ENCODE measurements at regions not wholly inside any gene's neighbourhood (a gene's known extent, or its start where the extent isn't known, plus 50 kb on each side); places are given as distances from the start of the nearest gene placed in this dataset.
A peak's percentile ranks its signal among the peaks of the same experiment; 100 is the strongest.

DNA sequence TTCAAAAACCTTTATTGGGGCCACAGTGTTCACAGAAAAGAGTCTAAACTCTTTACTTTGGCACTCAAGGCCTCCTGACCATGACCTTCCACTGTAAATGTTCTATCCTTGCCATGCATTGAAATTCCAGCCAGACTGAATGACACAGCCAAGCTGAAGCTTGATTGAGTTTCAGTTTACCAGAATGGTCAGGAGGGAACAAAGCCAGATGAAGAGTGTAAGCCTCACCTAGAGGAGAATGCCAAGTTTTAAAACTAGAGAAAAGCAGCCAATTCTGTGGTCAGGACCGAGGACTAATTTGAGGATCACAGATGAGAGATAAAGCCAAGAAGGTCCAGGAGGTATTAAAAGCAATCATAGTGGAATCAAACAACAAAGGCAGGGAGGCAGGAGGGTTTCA is 215.3 kb downstream of the KCNA4 start:
- DNase-seq: no peak
- intact Hi-C loops (cut with micrococcal nuclease): no loop called here
- no peak for ATAC-seq

- DNase-seq (no peak), ATAC-seq (peak; percentile 89)
- intact Hi-C loops (cut with micrococcal nuclease): no loop called here
These were observed 230.7 kb downstream of the KCNA4 start for GRCh38 chr11:29786092-29786491.

DNA sequence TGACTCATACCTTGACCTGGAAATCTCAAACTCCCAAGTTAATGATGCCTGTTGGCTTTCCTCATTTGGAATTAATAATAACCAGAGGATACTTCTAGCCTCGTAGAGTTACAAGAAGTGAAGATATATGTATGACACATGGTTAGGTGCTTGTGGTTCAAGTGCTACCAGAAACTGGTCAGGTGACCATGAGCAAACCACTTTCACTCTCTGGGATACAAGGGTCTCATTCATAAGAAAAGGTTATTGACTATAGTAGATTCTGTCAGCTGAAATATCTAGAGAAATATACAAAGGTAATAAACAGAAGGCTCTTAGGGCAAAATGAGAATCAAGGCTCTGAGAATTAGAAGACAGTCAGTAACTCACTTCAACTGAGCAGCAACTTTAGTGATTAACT is 233.3 kb downstream of the KCNA4 start:
- no peak for ATAC-seq
- intact Hi-C loops (cut with micrococcal nuclease): no loop called here
- DNase-seq: no peak

DNA sequence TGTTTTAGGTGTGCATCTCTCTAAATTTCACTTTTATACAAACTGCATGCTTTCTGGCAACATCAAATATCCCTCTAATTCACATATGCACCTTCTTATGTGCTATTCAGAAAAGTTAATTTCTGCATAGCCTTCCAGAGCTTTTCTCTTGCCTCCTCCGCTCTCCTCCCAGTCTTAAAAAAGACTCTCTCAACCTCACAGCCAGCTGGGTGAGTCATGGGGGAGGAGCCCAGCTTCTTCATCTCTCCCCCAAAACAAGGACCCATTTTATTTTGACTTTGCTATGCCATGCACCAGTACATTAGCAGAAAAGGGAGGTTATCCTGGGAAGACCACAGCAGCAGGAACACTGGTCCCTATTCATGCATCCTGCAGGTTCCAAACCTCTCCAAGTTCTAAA is 234.4 kb downstream of the KCNA4 start:
- ATAC-seq (no peak), DNase-seq (no peak)
- intact Hi-C loops (cut with micrococcal nuclease): no loop called here

DNA sequence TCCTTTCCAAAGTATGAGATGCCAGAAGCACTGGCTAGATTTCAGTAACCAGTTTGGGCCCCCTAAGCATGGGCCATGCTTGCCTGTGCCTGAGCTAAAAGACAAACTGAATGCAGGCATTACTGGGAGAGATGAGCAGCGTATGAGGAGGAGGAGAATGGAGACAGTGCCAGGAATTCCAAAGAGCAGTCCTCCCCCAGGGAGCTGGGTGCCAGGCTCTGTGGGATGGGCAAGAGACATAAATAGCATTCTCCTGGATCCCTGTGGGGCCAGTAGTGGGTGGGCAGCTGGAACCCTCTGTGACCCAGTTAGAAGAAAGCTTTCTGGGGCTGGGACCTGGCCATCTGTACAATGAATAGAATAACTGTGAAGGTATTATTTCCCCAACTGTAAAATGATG is 235.6 kb downstream of the KCNA4 start:
- intact Hi-C loops (cut with micrococcal nuclease): no loop called here
- DNase-seq (peak; percentile 70), ATAC-seq (peak; percentile 94)

DNA sequence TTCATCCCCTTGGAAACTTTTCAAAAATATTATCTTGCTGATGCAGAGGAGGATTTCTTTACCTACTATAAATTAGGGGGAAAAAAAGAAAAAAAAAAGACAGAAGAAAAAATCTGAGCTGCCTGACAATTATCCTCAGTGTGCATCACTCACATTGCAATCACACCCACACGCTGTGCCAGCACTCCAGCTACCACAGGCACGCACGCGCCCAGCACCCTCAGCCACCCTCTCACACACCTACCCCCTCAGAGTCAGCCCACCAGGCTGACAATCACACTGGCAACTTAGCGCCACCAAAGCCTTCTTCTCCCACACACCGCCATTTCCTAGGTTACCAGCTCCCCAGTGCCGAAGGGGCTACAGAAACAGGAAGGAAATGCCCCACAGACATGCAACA is 236.1 kb downstream of the KCNA4 start:
- intact Hi-C loops (cut with micrococcal nuclease): no loop called here
- ATAC-seq (peak; percentile 85), DNase-seq (peak; percentile 62)

- intact Hi-C loops (cut with micrococcal nuclease): loop anchor here (10.0 kb wide), 1 partner anchor 61 kb away; no protein-coding TSS in a partner anchor
- peak; percentile 100 for ATAC-seq
- DNase-seq: peak; percentile 57
These were observed 243.1 kb downstream of the KCNA4 start for GRCh38 chr11:29773656-29774264.

- no peak for ATAC-seq
- intact Hi-C loops (cut with micrococcal nuclease): no loop called here
- no peak for DNase-seq
These were observed 260.0 kb downstream of the KCNA4 start for GRCh38 chr11:29756871-29757270.

DNA sequence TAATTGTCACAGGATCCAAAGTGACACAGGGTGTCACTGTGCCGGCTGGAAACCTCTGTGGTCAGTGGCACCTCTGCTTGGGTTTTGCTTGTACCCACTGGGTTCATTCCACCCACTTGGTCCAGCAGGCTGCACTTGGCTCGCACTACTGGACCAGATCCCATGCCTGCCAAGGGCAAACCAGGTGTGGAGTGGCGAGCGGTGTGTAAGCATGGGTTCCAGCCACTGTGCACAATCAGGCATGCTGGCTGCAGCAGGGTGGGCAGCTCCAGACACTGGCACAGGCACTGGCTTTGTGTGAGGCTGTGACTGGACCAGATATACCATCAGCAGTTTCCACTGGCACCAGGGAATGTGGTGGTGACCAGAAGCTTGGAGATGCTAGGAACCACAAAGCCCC is 261.4 kb downstream of the KCNA4 start:
- peak; percentile 18 for ATAC-seq
- intact Hi-C loops (cut with micrococcal nuclease): no loop called here
- DNase-seq: peak; percentile 28

- ATAC-seq (no peak), DNase-seq (no peak)
- intact Hi-C loops (cut with micrococcal nuclease): no loop called here
These were observed 265.2 kb downstream of the KCNA4 start for GRCh38 chr11:29751618-29752017.

- no peak for DNase-seq
- no peak for ATAC-seq
- intact Hi-C loops (cut with micrococcal nuclease): no loop called here
These were observed 266.4 kb downstream of the KCNA4 start for GRCh38 chr11:29750392-29750791.

GRCh38 chr11:29734287-29734686 is 282.5 kb downstream of the KCNA4 start:
- no peak for ATAC-seq
- intact Hi-C loops (cut with micrococcal nuclease): no loop called here
- DNase-seq: no peak

DNA sequence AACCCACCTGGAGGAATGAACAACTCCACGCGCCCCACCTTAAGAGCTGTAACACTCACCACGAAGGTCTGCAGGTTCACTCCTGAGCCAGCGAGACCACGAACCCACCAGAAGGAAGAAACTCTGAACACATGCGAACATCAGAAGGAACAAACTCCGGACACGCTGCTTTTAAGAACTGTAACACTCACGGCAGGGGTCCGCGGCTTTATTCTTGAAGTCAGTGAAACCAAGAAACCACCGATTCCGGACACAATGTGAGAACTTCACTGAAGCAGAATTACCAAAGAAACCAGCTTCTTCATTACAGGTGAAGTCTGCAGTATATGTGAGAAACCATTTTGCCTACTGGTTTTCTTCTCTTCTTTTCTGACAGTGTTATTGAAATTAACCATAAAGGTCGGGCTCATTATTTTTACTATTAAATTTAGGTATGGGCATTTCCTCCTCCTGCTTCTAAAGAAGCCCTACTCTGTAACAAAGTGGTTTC is 303.0 kb downstream of the KCNA4 start:
- DNase-seq (no peak), ATAC-seq (no peak)
- intact Hi-C loops (cut with micrococcal nuclease): no loop called here

- intact Hi-C loops (cut with micrococcal nuclease): no loop called here
- DNase-seq (no peak), ATAC-seq (no peak)
These were observed 304.2 kb downstream of the KCNA4 start for GRCh38 chr11:29712616-29713015.

GRCh38 chr11:29707924-29708323 is 308.9 kb downstream of the KCNA4 start:
- DNase-seq (no peak), ATAC-seq (peak; percentile 65)

DNA sequence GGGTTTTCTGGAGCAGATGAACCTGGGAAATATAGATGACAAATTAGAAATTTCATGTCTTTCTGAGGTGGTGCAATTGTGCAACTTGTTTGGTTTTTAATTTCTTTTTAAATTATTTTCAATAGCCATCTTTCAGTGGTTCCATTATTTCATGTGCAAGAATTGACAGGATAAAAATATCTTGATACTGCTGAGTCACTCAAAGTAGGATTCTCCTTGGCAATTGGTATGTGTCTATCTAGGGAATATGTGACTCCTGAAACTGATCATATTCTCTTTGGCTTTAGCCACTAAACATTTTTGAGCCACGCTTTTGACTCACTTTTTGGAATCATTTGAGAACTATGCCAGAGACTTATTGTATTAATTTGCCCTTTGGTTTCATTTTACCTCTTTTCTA is 331.5 kb downstream of the KCNA4 start:
- DNase-seq: no peak
- ATAC-seq: no peak
- intact Hi-C loops (cut with micrococcal nuclease): no loop called here

More at GRCh38 chr11:29707924-29708323, 308.9 kb downstream of the KCNA4 start:
- intact Hi-C loops (cut with micrococcal nuclease): no loop called here

GRCh38 chr11:29682856-29683255 is 334.0 kb downstream of the KCNA4 start:
- DNase-seq (no peak), ATAC-seq (no peak)
- intact Hi-C loops (cut with micrococcal nuclease): no loop called here

DNA sequence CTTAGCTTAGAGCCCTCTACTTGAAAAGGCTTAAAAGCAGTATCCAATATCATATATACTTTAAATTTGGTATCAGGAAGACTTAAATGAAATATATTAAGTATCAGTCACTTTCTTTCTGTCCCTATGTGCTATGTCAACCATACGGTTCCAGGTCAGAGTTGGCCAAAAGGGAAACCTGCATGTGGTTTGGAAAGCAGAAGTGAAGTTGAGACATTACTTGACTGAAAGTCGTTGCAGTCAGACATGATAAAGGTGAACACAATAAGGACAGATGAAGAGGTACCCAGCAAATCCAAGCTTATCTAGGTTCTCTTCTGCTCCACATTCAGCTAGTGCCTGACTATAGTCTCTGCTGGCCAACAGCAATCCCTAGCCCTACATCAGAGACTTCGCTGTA is 336.8 kb downstream of the KCNA4 start:
- DNase-seq (no peak), ATAC-seq (no peak)
- intact Hi-C loops (cut with micrococcal nuclease): no loop called here

DNA sequence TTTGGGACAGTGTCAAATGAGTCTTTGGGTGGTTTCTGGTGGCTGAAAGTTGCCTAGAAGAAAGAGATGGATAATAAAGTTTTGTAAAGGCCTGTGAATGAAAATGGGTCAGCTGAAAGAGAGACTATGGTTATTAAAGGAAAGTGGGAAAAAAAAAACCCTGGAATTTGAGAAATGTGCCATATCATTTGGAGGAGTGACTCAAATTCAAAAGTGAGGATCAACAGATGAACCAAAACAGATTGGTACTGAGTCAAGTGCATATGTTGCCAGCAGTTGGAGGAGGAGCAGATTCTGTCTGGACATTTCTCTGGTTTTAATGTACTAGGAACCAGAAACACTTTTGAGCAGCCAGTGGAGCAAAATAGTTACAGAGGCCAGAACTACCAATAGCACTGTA is 339.8 kb downstream of the KCNA4 start:
- no peak for DNase-seq
- no peak for ATAC-seq
- intact Hi-C loops (cut with micrococcal nuclease): no loop called here

- ATAC-seq: no peak
- no peak for DNase-seq
- intact Hi-C loops (cut with micrococcal nuclease): no loop called here
These were observed 347.5 kb downstream of the KCNA4 start for GRCh38 chr11:29669310-29669709.

DNA sequence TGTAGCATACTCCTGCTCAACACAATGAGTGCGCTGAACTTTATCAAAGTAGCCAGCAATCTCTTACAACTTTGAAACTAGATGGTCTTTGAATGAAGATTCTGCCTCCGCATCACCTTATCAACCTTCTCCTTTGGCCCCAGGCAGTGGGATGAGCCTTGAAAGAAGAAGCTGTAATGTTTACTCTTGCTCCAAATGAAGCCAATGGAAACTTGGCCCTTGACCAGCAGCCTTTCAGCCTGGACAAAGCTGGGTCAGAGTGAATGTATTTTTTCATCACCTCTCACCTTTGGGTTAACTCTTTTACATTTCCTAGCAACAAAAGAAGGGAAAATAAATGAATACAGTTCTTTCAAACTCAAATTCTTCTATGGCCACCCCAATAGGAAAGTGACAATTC is 359.1 kb downstream of the KCNA4 start:
- DNase-seq (peak; percentile 27), ATAC-seq (peak; percentile 77)
- intact Hi-C loops (cut with micrococcal nuclease): no loop called here

DNA sequence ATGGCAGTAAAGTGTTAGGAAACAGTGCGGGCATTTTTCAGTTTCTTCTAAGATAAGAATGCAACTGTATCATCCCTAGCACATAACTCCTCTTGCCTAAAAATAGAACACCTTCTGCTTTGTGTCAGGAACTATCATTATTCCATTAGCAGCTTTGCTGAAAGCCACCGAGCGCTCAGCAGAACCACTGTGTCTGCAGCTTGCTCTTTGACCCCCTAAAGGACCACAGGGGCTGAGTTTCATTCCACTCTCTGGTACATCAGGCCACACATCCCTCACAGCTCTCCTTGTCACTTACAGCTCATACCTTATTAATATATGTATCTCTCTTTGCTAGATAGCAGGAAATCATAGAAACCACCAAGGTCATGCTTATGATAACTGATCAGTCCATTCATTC is 360.2 kb downstream of the KCNA4 start:
- no peak for DNase-seq
- peak; percentile 76 for ATAC-seq
- intact Hi-C loops (cut with micrococcal nuclease): no loop called here

Data from left ventricle myocardium superior (tissue), 1 donor.